ENCODE measurements at regions not wholly inside any gene's neighbourhood (a gene's known extent, or its start where the extent isn't known, plus 50 kb on each side); places are given as distances from the start of the nearest gene placed in this dataset.

GRCh38 chr7:112970771-112971170 is 115.9 kb downstream of the GPR85 start:
- H3K4me1 Mint-ChIP-seq: peaks cover 3% of the 10 kb centered on the region; the same call in 1 of the 2 replicates
- TF ChIP-seq MXD4 (CRISPR knock-in tag; IDR thresholded peaks at IDR 0.05; ENCODE audit: borderline replicate concordance): no peak
- no peak for TF ChIP-seq AR (CRISPR knock-in tag; IDR thresholded peaks at IDR 0.05)
- TF ChIP-seq TEAD1 (CRISPR knock-in tag; IDR thresholded peaks at IDR 0.05): no peak
- TF ChIP-seq FOXK1 (CRISPR knock-in tag; IDR thresholded peaks at IDR 0.05): no peak
- TF ChIP-seq MYBL2 (CRISPR knock-in tag; IDR thresholded peaks at IDR 0.05): no peak
- TF ChIP-seq, protein P1, sequence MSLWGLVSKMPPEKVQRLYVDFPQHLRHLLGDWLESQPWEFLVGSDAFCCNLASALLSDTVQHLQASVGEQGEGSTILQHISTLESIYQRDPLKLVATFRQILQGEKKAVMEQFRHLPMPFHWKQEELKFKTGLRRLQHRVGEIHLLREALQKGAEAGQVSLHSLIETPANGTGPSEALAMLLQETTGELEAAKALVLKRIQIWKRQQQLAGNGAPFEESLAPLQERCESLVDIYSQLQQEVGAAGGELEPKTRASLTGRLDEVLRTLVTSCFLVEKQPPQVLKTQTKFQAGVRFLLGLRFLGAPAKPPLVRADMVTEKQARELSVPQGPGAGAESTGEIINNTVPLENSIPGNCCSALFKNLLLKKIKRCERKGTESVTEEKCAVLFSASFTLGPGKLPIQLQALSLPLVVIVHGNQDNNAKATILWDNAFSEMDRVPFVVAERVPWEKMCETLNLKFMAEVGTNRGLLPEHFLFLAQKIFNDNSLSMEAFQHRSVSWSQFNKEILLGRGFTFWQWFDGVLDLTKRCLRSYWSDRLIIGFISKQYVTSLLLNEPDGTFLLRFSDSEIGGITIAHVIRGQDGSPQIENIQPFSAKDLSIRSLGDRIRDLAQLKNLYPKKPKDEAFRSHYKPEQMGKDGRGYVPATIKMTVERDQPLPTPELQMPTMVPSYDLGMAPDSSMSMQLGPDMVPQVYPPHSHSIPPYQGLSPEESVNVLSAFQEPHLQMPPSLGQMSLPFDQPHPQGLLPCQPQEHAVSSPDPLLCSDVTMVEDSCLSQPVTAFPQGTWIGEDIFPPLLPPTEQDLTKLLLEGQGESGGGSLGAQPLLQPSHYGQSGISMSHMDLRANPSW (CRISPR knock-in tag; conservative IDR thresholded peaks at IDR 0.05; ENCODE audit: low read depth): no peak
- TF ChIP-seq, protein P2, sequence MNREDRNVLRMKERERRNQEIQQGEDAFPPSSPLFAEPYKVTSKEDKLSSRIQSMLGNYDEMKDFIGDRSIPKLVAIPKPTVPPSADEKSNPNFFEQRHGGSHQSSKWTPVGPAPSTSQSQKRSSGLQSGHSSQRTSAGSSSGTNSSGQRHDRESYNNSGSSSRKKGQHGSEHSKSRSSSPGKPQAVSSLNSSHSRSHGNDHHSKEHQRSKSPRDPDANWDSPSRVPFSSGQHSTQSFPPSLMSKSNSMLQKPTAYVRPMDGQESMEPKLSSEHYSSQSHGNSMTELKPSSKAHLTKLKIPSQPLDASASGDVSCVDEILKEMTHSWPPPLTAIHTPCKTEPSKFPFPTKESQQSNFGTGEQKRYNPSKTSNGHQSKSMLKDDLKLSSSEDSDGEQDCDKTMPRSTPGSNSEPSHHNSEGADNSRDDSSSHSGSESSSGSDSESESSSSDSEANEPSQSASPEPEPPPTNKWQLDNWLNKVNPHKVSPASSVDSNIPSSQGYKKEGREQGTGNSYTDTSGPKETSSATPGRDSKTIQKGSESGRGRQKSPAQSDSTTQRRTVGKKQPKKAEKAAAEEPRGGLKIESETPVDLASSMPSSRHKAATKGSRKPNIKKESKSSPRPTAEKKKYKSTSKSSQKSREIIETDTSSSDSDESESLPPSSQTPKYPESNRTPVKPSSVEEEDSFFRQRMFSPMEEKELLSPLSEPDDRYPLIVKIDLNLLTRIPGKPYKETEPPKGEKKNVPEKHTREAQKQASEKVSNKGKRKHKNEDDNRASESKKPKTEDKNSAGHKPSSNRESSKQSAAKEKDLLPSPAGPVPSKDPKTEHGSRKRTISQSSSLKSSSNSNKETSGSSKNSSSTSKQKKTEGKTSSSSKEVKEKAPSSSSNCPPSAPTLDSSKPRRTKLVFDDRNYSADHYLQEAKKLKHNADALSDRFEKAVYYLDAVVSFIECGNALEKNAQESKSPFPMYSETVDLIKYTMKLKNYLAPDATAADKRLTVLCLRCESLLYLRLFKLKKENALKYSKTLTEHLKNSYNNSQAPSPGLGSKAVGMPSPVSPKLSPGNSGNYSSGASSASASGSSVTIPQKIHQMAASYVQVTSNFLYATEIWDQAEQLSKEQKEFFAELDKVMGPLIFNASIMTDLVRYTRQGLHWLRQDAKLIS (CRISPR knock-in tag; IDR thresholded peaks at IDR 0.05; ENCODE audit: borderline replicate concordance): no peak
- H3K36me3 Mint-ChIP-seq: no peaks in the 10 kb centered on the region
- ChIA-PET CTCF (no interaction called here), POLR2A (no interaction called here)
- H3K27ac Mint-ChIP-seq: no peak overlapping the region
- no peaks in the 10 kb centered on the region for H3K27me3 Mint-ChIP-seq (ENCODE audit: low read depth)
- no peak for ATAC-seq
- no peak overlapping the region for H3K4me3 Mint-ChIP-seq
- no peak for DNase-seq (ENCODE audit: low spot score)
- peaks cover 8% of the 10 kb centered on the region for H3K9me3 Mint-ChIP-seq

DNA sequence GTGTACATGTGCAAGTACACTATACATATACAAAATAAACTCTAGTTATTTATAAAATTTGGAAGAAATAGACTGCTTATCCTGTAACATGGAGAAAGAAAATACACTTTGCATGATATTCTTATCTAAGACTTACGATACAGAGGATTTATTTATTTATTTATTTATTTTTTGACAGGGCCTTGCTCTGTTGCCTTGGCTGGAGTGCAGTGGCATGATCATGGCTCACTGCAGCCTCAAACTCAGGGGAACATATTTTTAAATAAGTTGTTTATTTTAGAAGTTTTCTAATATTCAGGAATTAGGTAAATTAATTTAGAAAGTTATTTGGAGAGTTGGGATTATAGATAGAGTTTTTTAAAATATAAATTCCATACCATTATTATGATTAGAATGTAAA is 116.7 kb downstream of the GPR85 start:
- ChIA-PET CTCF (no interaction called here), POLR2A (no interaction called here)
- ATAC-seq (no peak), DNase-seq (ENCODE audit: low spot score) (no peak)
- Mint-ChIP-seq H3K4me1 (peaks cover 4% of the 10 kb centered on the region), H3K36me3 (no peaks in the 10 kb centered on the region), H3K27me3 (ENCODE audit: low read depth) (no peaks in the 10 kb centered on the region), H3K4me3 (no peak overlapping the region), H3K9me3 (peaks cover 8% of the 10 kb centered on the region), H3K27ac (no peak overlapping the region)
- TF ChIP-seq SOX15 (CRISPR knock-in tag; IDR thresholded peaks at IDR 0.05) (no peak), IRF2 (CRISPR knock-in tag; IDR thresholded peaks at IDR 0.05; ENCODE audit: borderline replicate concordance, low read depth) (no peak), ATF1 (CRISPR knock-in tag; IDR thresholded peaks at IDR 0.05) (no peak), TEAD1 (CRISPR knock-in tag; IDR thresholded peaks at IDR 0.05) (no peak), CTCF (IDR thresholded peaks at IDR 0.05) (no peak), TCF7 (CRISPR knock-in tag; IDR thresholded peaks at IDR 0.05; ENCODE audit: low read depth) (no peak), KAT7 (CRISPR knock-in tag; IDR thresholded peaks at IDR 0.05; ENCODE audit: borderline replicate concordance) (no peak), HMGA2 (CRISPR knock-in tag; IDR thresholded peaks at IDR 0.05) (no peak)
- TF ChIP-seq, protein P3, sequence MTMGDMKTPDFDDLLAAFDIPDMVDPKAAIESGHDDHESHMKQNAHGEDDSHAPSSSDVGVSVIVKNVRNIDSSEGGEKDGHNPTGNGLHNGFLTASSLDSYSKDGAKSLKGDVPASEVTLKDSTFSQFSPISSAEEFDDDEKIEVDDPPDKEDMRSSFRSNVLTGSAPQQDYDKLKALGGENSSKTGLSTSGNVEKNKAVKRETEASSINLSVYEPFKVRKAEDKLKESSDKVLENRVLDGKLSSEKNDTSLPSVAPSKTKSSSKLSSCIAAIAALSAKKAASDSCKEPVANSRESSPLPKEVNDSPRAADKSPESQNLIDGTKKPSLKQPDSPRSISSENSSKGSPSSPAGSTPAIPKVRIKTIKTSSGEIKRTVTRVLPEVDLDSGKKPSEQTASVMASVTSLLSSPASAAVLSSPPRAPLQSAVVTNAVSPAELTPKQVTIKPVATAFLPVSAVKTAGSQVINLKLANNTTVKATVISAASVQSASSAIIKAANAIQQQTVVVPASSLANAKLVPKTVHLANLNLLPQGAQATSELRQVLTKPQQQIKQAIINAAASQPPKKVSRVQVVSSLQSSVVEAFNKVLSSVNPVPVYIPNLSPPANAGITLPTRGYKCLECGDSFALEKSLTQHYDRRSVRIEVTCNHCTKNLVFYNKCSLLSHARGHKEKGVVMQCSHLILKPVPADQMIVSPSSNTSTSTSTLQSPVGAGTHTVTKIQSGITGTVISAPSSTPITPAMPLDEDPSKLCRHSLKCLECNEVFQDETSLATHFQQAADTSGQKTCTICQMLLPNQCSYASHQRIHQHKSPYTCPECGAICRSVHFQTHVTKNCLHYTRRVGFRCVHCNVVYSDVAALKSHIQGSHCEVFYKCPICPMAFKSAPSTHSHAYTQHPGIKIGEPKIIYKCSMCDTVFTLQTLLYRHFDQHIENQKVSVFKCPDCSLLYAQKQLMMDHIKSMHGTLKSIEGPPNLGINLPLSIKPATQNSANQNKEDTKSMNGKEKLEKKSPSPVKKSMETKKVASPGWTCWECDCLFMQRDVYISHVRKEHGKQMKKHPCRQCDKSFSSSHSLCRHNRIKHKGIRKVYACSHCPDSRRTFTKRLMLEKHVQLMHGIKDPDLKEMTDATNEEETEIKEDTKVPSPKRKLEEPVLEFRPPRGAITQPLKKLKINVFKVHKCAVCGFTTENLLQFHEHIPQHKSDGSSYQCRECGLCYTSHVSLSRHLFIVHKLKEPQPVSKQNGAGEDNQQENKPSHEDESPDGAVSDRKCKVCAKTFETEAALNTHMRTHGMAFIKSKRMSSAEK (CRISPR knock-in tag; IDR thresholded peaks at IDR 0.05; ENCODE audit: borderline replicate concordance): no peak
- TF ChIP-seq, protein P4, sequence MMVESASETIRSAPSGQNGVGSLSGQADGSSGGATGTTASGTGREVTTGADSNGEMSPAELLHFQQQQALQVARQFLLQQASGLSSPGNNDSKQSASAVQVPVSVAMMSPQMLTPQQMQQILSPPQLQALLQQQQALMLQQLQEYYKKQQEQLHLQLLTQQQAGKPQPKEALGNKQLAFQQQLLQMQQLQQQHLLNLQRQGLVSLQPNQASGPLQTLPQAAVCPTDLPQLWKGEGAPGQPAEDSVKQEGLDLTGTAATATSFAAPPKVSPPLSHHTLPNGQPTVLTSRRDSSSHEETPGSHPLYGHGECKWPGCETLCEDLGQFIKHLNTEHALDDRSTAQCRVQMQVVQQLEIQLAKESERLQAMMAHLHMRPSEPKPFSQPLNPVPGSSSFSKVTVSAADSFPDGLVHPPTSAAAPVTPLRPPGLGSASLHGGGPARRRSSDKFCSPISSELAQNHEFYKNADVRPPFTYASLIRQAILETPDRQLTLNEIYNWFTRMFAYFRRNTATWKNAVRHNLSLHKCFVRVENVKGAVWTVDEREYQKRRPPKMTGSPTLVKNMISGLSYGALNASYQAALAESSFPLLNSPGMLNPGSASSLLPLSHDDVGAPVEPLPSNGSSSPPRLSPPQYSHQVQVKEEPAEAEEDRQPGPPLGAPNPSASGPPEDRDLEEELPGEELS (CRISPR knock-in tag; IDR thresholded peaks at IDR 0.05): no peak

Data from WTC11 (cell line).